ENCODE measurements at regions not wholly inside any gene's neighbourhood (a gene's known extent, or its start where the extent isn't known, plus 50 kb on each side); places are given as distances from the start of the nearest gene placed in this dataset.

DNA sequence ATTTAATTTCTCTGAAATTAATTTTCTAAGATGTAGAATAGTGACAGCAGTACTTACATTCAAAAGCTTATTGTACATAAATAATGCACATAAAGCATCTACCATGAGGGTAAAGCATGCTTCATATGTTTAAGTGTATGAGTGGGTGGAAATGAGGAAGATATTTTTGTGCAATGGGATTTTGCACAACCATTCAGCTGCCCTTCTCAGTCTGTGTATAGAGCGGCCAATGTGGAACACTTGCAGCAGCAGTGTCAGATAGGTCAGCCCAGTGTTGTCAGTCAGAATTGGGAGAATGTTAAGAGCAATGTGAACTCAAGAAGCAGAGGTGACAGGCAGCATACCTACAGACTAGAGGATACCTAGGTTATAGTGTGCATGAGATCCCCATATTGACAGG lies 72.5 kb upstream of the ATP2B1 start:
- TF ChIP-seq, protein P1, sequence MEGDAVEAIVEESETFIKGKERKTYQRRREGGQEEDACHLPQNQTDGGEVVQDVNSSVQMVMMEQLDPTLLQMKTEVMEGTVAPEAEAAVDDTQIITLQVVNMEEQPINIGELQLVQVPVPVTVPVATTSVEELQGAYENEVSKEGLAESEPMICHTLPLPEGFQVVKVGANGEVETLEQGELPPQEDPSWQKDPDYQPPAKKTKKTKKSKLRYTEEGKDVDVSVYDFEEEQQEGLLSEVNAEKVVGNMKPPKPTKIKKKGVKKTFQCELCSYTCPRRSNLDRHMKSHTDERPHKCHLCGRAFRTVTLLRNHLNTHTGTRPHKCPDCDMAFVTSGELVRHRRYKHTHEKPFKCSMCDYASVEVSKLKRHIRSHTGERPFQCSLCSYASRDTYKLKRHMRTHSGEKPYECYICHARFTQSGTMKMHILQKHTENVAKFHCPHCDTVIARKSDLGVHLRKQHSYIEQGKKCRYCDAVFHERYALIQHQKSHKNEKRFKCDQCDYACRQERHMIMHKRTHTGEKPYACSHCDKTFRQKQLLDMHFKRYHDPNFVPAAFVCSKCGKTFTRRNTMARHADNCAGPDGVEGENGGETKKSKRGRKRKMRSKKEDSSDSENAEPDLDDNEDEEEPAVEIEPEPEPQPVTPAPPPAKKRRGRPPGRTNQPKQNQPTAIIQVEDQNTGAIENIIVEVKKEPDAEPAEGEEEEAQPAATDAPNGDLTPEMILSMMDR (IDR thresholded peaks at IDR 0.05 in 8 of 11, conservative IDR thresholded peaks at IDR 0.05 in 3 of 11) = no peak
- no peak for TF ChIP-seq POLR2A (IDR thresholded peaks at IDR 0.05)

All from spleen (tissue), 7 donors.